ENCODE measurements at regions not wholly inside any gene's neighbourhood (a gene's known extent, or its start where the extent isn't known, plus 50 kb on each side); places are given as distances from the start of the nearest gene placed in this dataset.

DNA sequence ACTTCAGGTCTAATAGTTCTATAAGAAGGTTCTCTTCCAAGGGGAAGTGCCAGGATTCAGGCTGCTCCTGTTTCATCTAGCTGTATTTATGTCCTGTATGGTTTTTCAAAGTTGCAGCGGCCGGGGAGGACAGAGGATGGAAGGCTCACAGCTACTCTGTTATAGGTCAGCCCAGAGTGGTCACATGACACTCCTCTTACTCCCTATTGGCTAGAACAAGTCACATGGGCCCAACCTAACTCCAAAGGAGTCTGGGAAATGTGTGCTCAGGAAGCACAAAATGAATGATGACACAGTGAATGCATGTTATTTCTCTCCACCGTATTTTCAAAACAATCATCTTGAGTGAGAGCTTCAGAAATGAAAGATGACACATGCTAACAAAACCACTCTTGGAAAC, 645.1 kb upstream of the RBFOX1 start:
- no peak for TF ChIP-seq ZNF709 (CRISPR knock-in tag; IDR thresholded peaks at IDR 0.05)
- TF ChIP-seq ZKSCAN1 (IDR thresholded peaks at IDR 0.05; ENCODE audit: low read length), result no peak
- no peak for TF ChIP-seq POLR2A (IDR thresholded peaks at IDR 0.05; ENCODE audit: insufficient read depth in 1 of 2, low read depth in 2 of 2, low read length in 2 of 2)

Measured in HepG2 (cell line).